Muscle layer of duodenum (tissue), 2 donors: ENCODE measurements at regions not wholly inside any gene's neighbourhood (a gene's known extent, or its start where the extent isn't known, plus 50 kb on each side); places are given as distances from the start of the nearest gene placed in this dataset.
A peak's percentile ranks its signal among the peaks of the same experiment; 100 is the strongest.
"Not testable (repeated sequence)": the region's sequence is repeated elsewhere in the genome, so short reads cannot be mapped to it uniquely, and the experiment has no call there.

Experiments
- H3K27ac ChIP-seq: one replicate; pipeline ENCODE4 v1.7.0; 2013; ENCODE audit warnings: mild to moderate bottlenecking, low read length
- H3K27me3 ChIP-seq: one replicate; pipeline ENCODE4 v1.7.0; 2013; ENCODE audit warnings: low read depth, mild to moderate bottlenecking, control low read depth, low read length
- H3K36me3 ChIP-seq, 2 donors: one replicate each; pipeline ENCODE4 v1.7.0; 2013; ENCODE audit warnings: low read length in 2 of 2, control low read depth in 1 of 2, mild to moderate bottlenecking in 1 of 2; ENCODE audit not compliant: insufficient read depth in 2 of 2, control insufficient read depth in 1 of 2
- H3K4me1 ChIP-seq, 2 donors: one replicate each; pipeline ENCODE4 v1.7.0; 2013; ENCODE audit warnings: low read length in 2 of 2, mild to moderate bottlenecking in 2 of 2, control low read depth in 1 of 2, moderate library complexity in 1 of 2; ENCODE audit not compliant: insufficient read depth in 2 of 2, control insufficient read depth in 1 of 2
- H3K4me3 ChIP-seq, 2 donors: one replicate each; pipeline ENCODE4 v1.7.0; 2013; ENCODE audit warnings: low read length in 2 of 2, low read depth in 1 of 2, mild to moderate bottlenecking in 1 of 2
- H3K9me3 ChIP-seq, 2 donors: one replicate each; pipeline ENCODE4 v1.7.0; 2013; ENCODE audit warnings: low read length in 2 of 2, control low read depth in 1 of 2, mild to moderate bottlenecking in 1 of 2; ENCODE audit not compliant: control insufficient read depth in 1 of 2
- donor health status: healthy.

DNA sequence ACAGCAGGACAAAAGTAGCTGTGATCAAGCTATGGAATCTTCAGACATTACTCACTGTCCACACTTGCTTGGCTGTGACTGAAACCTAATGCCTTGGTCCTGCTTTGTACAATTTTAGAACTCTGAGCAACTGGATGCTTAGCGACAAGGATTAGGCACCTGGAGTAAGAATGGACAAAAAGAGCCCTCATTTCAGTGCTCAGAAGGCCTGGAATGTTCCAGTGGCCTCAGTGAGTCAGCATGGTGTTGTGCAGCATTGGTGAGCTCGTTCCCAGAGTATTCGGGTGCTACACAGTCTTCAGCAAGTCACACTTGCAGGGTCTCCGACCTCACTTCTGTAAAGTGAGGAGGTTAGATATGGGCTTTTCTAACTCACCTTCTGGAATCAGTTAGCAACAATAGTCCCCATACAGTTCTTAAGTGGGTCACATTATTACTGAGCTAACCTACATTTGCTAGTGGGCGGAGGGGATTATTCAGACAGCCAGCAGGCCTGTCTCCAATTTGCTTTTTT is 108.0 kb upstream of the MDM1 start:
- Histone ChIP-seq H3K27me3 (no peaks in the 10 kb centered on the region), H3K4me3 (no peak overlapping the region), H3K36me3 (no peaks in the 10 kb centered on the region), H3K27ac (no peak overlapping the region), H3K9me3 (peaks cover 0 to 3% of the 10 kb centered on the region in 2 donors), H3K4me1 (no peaks in the 10 kb centered on the region)

DNA sequence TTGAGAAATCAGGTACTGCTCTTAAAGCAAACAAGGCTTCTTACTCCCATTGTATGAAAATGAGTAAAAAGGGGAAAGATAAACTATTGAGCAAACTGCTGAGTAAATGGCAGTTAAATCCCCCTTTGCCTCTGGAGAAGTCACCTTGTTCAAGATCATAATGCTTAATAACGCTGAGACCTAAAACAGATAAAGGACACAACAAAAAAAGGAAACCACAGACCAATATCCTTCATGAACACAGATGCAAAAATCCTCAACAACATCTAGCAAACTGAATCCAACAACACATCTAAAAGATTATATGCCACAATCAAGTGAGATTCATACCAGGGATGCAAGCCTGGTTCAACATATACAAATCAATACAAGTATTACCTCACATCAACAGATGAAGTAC is 109.0 kb upstream of the MDM1 start:
- H3K9me3 ChIP-seq: peaks cover 0 to 3% of the 10 kb centered on the region in 2 donors
- no peaks in the 10 kb centered on the region for H3K4me1 ChIP-seq
- H3K36me3 ChIP-seq: no peaks in the 10 kb centered on the region
- H3K27ac ChIP-seq: no peak overlapping the region
- no peaks in the 10 kb centered on the region for H3K27me3 ChIP-seq
- H3K4me3 ChIP-seq: no peak overlapping the region

GRCh38 chr12:68442353-68442972 is 110.3 kb upstream of the MDM1 start:
- not testable (repeated sequence) for H3K27ac ChIP-seq, H3K9me3 ChIP-seq, H3K27me3 ChIP-seq, H3K4me3 ChIP-seq, H3K36me3 ChIP-seq, H3K4me1 ChIP-seq

- H3K36me3 ChIP-seq, H3K27me3 ChIP-seq, H3K4me1 ChIP-seq, H3K27ac ChIP-seq, H3K9me3 ChIP-seq, H3K4me3 ChIP-seq: not testable (repeated sequence)
Measured at GRCh38 chr12:68443695-68444094, 111.5 kb upstream of the MDM1 start.

GRCh38 chr12:68445824-68446223 is 113.7 kb upstream of the MDM1 start:
- H3K4me3 ChIP-seq: no peak overlapping the region
- H3K9me3 ChIP-seq: peaks cover 0 to 3% of the 10 kb centered on the region in 2 donors
- H3K36me3 ChIP-seq: no peaks in the 10 kb centered on the region
- H3K27ac ChIP-seq: no peak overlapping the region
- H3K27me3 ChIP-seq: no peaks in the 10 kb centered on the region
- peaks cover 0 to 9% of the 10 kb centered on the region in 2 donors for H3K4me1 ChIP-seq

- no peaks in the 10 kb centered on the region for H3K27me3 ChIP-seq
- H3K36me3 ChIP-seq: no peaks in the 10 kb centered on the region
- H3K4me1 ChIP-seq: peaks cover 0 to 14% of the 10 kb centered on the region in 2 donors
- H3K27ac ChIP-seq: no peak overlapping the region
- H3K4me3 ChIP-seq: no peak overlapping the region
- peaks cover 0 to 3% of the 10 kb centered on the region in 2 donors for H3K9me3 ChIP-seq
Measured at GRCh38 chr12:68446384-68446783, 114.2 kb upstream of the MDM1 start.

DNA sequence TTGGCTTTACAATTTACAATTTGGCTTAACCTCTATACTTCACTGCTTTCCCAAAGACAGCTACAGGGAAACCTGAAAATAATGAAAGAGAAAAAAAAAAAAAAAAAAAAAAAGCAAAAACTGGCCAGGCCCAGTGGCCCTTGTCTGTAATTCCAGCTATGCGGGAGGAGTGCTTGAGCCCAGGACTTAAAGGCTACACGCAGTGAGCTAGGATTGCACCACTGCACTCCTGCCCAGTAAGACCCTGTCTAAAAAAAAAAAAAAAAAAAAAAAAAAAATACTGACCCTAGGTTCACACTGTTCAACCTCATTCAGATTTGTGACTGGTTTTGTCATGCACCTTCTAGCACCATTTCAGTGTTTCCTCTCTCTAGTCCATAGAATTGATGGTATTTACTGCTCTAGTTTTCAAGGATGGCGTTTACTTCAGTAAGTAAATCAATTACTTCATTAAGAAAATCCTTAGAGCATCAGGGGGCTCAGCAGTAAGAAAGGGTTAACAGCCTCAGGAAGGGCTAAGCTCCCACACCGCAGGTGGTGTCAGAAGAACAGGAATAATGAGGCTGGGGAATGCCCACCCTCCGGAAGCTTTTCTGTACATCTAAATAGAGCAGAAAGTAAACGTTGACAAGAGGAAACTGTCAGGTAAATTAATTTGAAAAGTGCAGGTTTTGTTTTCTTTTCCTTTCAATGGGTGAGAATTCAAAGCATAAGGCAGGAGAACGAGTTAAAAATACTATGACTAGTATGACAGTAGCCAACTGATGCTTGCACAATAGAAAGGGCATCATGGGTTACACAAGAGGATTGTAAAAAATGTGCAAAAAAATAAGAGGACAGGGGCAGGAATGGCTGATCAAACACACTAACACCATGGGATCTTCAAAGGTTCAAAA is 115.0 kb upstream of the MDM1 start:
- Histone ChIP-seq H3K27me3 (no peaks in the 10 kb centered on the region), H3K4me1 (peaks cover 0 to 21% of the 10 kb centered on the region in 2 donors), H3K4me3 (no peak overlapping the region), H3K27ac (no peak overlapping the region), H3K36me3 (no peaks in the 10 kb centered on the region), H3K9me3 (peaks cover 0 to 3% of the 10 kb centered on the region in 2 donors)

- Histone ChIP-seq H3K27ac (no peak overlapping the region), H3K4me1 (peaks cover 0 to 26% of the 10 kb centered on the region in 2 donors), H3K36me3 (no peaks in the 10 kb centered on the region), H3K27me3 (no peaks in the 10 kb centered on the region), H3K4me3 (no peak overlapping the region), H3K9me3 (peaks cover 0 to 3% of the 10 kb centered on the region in 2 donors)
Measured at GRCh38 chr12:68447797-68448260, 115.7 kb upstream of the MDM1 start.

DNA sequence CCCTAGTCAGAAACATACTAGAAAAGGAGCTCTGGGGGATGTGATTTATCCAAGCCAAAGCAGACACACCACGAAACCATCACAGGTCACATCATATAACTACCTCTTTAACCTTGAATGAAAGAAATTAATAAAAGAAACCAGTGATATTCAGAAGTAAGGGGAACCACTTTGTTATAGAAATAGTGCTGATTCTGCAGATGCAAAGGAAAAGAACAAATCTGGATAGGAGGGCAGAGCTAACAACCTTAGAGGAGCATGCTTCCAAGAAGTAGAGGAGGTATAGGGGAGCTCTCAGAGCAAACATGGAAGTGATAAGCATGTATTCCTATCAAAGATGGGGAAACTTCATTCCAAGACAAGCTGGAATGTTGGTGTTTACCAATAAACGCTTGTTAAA is 117.0 kb upstream of the MDM1 start:
- Histone ChIP-seq H3K27ac (no peak overlapping the region), H3K4me3 (no peak overlapping the region), H3K36me3 (no peaks in the 10 kb centered on the region), H3K9me3 (peaks cover 0 to under 1% of the 10 kb centered on the region in 2 donors), H3K4me1 (peaks cover 0 to 26% of the 10 kb centered on the region in 2 donors), H3K27me3 (no peaks in the 10 kb centered on the region)

DNA sequence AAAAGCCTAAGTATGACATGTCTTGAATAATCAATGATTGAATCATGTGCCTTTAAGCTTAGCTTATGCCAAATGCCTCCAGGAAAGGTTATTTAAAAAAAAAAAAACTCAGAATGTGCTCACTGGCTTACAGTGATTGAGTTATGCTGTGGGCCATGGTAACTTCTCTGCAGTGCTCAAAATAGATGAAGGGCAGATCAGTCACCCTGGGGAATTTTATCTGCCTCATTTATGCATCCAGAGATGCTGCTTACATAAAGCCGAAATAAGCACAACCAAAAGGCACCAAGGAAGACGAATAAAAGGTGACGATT is 118.7 kb upstream of the MDM1 start:
- H3K4me1 ChIP-seq: peaks cover 3 to 26% of the 10 kb centered on the region in 2 donors
- no peaks in the 10 kb centered on the region for H3K9me3 ChIP-seq
- H3K27me3 ChIP-seq: no peaks in the 10 kb centered on the region
- H3K4me3 ChIP-seq: peak overlapping the region in 1 of 2 donors; percentile 23
- H3K27ac ChIP-seq: peak overlapping the region; percentile 66
- no peaks in the 10 kb centered on the region for H3K36me3 ChIP-seq

GRCh38 chr12:68451261-68452077 is 119.3 kb upstream of the MDM1 start:
- peak overlapping the region; percentile 9 to 23 for H3K4me3 ChIP-seq

More at GRCh38 chr12:68451261-68452077, 119.3 kb upstream of the MDM1 start:
- Histone ChIP-seq H3K27me3 (no peaks in the 10 kb centered on the region), H3K9me3 (no peaks in the 10 kb centered on the region), H3K27ac (peak overlapping the region; percentile 66), H3K4me1 (peaks cover 3 to 24% of the 10 kb centered on the region in 2 donors), H3K36me3 (no peaks in the 10 kb centered on the region)
